GM18870 (cell line): ENCODE measurements at regions not wholly inside any gene's neighbourhood (a gene's known extent, or its start where the extent isn't known, plus 50 kb on each side); places are given as distances from the start of the nearest gene placed in this dataset.
"Not testable (repeated sequence)": the region's sequence is repeated elsewhere in the genome, so short reads cannot be mapped to it uniquely, and the experiment has no call there.

ENCODE experiments used
- ATAC-seq: cut with Tn5 transposase; IDR thresholded peaks from one replicate; pipeline ENCODE4 v1.9.1; 2021; ENCODE audit warnings: moderate library complexity; ENCODE audit not compliant: unreplicated experiment

DNA sequence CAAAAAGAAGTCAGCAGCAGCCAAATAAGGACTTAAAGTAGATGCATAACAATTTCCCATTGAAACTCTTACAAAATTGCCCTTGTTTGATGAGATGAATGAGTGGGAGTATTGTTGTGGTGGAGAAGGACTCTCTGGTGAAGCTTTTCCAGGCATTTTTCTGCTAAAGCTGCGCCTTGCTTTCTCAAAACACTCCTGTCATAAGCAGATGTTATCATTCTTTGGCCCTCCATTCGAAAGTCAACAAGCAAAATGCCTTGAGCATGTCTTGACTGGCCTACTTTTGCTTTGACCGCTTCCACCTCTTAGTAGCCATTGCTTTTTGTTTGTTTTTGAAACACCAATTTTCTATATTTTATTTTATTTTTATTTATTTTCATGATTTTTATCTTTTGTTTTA is 340.9 kb upstream of the FGF13 start:
- no peak for ATAC-seq

DNA sequence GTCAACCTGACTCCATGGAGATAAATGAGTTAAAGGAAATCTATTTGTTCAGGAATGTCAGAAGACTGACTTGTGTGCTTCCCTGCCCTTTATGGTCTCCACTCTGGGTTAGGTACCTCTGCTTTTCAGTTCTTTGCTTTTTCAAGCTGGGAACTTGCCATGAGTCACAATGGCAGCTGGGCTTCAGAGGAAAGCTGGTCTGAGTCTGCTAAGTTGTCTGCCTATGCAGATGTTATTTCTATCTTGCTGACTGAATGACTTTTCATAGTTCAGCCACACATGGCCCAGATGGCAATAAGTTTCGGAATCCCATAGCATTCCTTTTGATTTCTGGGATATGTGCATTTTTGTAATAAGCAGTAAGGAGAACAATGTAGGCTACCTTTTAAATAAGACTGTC is 337.9 kb upstream of the FGF13 start:
- no peak for ATAC-seq

DNA sequence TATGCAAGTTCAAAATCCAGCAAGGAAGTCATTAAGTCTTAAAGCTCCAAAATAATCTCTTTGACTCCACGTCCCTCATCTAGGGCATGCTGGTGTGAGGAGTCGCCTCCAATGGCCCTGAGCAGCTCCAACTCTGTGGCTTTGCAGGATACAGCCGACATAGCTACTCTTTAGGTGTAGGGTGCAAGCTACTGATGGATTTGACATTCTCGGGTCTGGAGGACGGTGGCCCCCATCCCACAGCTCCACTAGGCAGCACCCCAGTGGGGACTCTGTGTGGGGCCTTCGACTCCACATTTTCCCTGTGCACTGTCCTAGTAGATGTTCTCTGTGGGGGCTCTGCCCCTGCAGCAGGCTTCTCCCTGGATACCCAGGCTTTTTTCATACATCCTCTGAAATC is 333.2 kb upstream of the FGF13 start:
- no peak for ATAC-seq

DNA sequence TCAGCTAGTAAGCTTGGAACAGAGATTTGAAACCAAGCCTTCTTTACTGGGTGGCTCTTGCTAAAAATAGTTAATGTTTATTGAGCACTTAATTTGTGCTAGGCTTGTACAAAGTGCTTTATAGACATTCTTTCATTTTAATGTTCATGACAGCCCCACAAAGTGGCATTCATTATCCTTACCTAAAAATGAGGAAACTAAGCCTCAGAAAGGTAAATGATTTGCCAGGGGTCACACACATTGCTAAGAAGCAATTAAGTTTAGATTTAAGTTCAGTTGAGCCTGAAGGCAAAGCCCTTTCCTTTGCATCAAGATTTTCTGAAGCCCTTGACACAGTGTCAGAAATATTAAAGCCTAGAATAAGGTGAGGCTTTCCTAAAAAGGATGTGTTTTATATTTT is 327.5 kb upstream of the FGF13 start:
- ATAC-seq = no peak

DNA sequence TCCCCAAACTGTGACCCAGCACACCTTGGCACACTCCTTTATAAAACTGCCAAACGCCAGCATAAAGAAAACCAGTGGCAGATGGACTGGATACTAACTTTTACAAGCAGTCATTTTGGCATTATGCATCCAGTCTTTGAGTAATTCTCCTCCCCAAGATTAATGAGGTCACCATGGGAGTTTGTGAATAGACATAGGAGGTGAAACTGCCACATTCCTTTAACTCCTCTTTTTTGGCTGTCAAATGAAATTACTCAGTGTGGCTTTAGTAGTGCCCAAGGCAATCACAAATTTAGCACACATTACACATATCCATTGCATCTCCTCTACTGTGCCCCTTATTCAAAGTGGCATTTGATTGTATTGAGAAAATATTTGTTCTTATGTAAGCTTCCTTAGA is 315.3 kb upstream of the FGF13 start:
- ATAC-seq = no peak

DNA sequence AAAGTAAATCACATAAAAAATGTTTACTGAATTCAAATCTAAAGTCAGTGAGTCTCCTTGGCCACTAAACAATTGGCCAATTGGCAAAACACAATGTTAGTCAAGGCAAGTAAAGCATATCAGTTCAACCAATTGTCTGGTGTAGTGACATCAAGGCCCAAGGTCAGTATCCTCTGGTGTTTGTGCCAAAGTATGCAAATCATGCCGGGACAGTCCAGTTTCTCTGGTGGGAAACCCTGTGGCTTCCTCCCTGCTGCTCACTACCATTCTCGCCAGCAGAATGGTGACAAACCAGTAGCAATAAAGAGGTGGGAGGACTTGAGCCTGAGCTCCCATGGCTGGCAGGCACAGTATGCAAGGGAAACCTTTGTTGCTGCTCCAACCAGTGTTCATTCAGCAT is 314.9 kb upstream of the FGF13 start:
- ATAC-seq = no peak

DNA sequence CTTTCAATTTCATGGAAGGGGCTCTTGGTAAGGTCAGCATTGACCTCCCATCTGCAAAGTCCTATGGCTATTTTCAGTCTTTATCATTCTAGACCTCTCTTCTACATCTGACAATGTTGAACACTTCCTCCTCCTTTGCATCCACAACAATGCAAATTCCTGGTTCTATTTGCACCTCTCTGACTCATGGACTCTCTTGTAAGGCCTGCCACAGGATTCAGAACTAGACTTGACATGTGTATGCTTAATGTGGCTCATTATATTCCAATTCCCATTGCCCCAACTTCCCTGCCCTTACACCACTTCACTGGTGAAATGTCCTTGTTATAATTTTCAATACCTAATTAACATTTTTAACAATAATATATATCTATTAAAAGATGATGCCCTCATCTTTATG is 314.3 kb upstream of the FGF13 start:
- ATAC-seq = no peak

DNA sequence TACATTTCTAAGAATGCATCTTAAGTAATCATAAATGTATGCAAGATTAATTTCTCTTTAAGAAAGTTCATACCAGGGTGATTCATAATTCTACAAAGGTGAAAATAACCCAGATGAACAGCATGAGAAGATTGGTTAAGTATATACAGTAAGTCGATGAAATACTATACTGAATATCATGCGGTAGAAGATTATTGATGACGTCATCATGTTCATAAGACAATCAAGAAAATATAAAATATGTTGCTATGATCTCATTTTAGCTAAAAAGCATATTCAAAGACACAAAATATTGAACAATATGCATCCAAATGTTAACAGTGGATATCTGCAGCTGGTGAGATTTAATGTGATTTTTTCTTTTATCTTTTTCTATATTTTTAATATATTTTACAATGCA is 312.0 kb upstream of the FGF13 start:
- ATAC-seq = no peak

DNA sequence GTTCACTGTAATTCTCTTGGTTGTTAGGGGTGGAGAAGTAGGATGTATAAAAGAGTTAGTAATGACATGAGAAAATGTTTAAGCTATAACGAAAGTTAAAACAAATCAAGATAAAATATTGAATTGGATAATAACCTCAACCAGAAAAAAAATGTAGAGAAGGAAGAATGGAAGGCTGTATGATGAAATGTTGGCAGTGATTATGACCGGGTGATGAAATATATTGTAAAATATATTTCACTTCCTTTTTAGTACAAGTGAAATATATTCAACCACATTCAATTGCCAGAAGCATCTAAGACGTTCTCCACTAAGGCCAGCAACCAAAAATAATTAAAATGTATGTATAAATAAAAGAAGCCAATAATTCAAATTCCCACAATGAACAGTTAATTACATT is 309.3 kb upstream of the FGF13 start:
- ATAC-seq = no peak

DNA sequence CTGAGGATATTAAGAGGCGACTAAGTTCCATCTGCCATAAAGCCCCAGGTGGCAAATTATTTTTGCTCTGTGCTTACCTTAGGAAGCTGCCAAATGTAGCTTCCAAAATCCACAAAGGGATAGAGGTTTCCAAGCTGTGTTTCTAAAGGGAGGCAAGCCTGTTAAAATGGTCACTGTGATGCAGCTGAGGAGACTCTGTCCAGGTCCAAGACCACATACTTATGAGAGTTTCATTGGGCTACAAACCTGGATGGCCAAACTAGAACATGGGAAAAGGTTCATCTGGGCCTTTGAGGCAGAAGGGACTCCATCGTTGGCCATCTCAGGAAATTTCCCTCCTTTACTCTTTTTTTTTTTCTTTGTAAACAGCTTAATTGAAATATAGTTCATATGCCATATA is 306.9 kb upstream of the FGF13 start:
- no peak for ATAC-seq

DNA sequence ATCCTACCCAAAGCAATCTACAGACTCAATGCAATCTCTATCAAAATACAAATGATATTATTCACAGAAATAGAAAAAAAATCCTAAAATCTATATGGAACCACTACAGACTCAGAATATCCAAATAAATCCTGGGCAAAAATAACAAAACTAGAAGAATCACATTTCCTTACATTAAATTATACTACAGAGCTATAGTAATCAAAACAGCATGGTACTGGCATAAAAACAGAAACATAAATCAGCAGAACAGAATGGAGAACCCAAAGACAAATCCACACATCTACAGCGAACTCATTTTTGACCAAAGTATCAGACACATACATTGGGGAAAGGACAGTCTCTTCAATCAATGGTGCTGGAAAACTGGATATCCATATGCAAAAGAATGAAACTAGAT is 304.1 kb upstream of the FGF13 start:
- ATAC-seq = no peak

DNA sequence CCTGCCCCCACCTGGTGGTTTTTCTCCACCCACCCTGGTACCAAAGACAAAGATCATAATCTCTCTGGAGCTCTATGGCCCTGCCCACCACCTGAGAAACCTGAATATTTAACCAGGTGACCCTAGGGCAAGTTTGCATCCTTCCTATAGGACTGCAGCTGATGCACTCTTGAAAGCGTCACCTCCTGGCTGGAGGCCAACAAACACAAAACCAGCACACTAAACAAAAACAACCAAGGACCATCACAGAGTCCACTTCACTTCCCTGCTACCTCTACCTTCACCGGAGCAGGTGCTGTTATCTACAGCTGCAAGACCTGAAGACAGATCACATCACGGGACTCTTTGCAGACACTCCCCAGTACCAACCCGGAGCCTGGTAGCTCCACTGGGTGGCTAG is 296.7 kb upstream of the FGF13 start:
- ATAC-seq = no peak

DNA sequence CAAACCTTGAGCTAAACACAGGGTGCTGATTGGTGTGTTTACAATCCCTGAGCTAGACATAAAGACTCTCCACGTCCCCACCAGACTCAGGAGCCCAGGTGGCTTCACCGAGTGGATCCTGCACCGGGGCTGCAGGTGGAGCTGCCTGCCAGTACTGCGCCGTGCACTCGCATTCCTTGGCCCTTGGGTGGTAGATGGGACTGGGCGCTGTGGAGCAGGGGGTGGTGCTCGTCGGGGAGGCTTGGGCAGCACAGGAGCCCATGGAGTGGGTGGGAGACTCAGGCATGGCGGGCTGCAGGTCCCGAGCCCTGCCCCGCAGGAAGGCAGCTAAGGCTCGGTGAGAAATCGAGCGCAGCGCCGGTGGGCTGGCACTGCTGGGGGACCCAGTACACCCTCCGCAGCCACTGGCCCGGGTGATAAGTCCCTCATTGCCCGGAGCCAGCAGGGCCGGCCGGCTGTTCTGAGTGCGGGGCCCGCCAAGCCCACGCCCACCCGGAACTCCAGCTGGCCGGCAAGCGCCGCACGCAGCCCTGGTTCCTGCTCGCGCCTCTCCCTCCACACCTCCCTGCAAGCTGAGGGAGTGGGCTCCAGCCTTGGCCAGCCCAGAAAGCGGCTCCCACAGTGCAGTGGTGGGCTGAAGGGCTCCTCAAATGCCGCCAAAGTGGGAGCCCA is 292.5 kb upstream of the FGF13 start:
- not testable (repeated sequence) for ATAC-seq

DNA sequence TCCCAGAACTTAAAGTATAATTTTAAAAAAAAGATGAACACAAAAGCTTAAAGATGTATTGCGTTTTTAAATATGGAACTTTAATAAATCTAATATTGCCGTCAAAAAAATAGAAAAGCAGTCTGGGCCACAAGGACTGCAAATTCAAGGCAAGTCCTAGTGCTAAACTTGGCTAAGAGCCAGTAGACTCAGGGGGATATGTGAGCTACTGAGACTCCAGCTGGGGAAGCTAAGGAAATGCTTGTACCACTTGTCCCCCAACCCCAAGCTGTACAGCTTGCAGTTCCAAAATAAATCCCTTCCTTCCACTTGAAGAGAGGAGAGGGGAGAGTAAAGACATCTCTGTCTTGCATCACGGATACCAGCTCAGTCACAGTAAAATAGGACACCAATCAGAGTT is 290.8 kb upstream of the FGF13 start:
- no peak for ATAC-seq

DNA sequence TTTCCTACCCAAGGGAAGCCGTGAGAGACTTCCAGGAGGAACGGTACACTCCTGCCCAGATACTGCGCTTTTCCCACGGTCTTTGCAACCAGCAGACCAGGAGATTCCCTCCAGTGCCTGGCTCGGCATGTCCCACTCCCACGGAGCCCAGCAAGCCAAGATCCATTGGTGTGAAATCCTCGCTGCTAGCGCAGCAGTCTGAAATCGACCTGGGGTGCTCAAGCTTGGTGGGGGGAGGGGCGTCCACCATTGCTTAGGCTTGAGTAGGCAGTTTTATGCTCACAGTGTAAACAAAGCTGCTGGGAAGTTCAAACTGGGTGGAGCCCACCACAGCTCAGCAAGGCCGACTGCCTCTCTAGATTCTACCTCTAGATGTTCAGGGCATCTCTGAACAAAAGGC is 284.8 kb upstream of the FGF13 start:
- no peak for ATAC-seq

DNA sequence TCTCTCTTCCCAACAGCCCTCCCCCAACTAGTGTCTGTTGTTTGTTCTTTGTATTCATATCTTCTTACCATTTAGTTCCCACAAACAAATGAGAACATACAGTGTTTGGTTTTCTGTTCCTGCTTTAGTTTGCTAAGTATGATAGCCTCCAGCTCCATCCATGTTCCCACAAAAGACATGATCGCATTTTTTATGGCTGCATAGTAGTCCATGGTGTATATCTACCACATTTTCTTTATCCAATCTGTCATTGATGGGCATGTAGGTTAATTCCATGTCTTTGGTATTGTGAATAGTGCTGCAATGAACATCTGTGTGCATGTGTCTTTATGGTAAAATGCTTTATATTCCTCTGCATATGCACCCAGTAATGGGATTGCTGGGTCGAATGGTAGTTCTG is 283.9 kb upstream of the FGF13 start:
- ATAC-seq = no peak

DNA sequence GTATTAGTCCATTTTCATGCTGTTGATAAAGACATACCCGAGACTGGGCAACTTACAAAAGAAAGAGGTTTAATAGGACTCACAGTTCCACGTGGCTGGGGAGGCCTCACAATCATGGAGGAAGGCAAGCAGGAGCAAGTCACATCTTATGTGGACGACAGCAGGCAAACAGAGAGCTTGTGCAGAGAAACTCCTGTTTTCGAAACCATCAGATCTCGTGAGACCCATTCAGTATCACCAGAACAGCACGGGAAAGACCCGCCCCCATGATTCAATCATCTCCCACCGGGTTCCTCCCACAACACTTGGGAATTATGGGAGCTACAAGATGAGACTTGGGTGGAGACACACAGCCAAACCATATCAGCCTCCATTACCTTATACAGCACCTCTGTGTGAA is 278.9 kb upstream of the FGF13 start:
- ATAC-seq = not testable (repeated sequence)

DNA sequence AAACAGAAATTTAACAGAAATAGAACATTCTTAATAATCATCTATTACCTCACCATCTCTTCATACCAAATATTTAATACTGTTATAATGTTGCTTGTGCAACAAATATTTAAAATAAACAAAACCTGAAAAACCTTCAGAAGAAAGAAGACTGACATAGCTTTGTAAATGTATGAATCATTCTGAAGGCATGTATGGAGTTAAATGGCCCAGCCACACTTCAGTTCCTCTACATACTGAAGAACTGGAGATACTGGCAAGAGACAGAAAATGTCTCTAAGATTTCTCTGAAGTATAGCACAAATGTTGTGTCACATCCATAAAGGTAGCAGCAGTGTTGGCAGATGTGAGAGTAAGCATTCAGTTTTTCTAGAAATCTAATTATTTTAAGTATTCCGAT is 275.3 kb upstream of the FGF13 start:
- no peak for ATAC-seq

DNA sequence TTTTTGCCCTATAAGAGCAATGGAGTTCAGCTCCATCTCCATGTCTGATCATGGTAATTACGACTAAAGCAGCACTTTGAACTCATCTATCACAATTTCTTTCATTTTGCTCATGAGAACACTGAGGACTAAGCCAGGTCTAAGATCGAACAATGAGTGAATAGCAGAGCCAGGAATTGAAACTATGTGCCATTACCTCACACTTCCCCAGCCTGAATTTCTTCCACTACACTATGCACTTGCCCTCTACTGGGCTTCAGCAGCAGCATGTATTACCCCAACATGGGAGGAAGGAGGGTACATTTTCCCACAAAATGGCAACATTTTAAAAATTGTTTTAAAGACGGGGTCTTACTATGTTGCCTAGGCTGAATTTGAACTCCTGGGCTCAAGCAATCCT is 274.7 kb upstream of the FGF13 start:
- no peak for ATAC-seq

DNA sequence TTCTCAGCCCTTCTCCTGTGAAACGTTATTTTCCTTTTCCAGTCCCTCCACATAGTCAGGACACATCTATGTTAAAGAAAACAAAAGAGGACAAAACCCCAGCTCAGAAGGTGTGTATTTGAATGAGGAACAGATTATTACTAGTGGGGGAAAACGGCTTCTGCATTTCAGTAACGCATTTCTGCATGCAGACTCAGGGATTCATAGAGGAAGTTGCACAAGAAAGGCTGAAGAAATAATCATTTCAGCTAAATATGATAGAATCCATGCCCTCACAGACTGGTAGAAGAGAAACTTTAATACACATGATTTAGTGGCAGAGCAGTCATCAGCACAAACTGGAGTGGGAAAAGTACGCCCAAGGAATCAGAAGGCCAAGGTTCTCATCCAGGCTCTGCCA is 270.8 kb upstream of the FGF13 start:
- ATAC-seq = no peak

DNA sequence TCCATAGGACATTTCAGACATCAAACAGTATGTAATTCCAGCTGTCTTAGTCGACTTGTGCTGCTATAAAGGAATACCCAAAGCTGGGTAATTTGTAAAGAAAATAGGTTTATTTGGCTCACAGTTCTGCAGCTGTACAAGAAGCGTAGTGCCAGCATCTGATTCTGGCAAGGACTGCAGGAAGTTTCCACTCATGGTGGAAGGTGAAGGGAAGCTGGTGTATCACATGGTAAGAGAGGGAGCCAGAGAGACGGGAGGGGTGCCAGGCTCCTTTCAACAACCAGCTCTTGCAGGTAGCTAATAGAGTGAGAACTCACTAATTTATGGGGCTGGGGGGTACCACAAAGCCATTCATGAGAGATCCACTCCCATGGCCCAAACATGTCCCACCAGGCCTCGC is 253.0 kb upstream of the FGF13 start:
- ATAC-seq = no peak

DNA sequence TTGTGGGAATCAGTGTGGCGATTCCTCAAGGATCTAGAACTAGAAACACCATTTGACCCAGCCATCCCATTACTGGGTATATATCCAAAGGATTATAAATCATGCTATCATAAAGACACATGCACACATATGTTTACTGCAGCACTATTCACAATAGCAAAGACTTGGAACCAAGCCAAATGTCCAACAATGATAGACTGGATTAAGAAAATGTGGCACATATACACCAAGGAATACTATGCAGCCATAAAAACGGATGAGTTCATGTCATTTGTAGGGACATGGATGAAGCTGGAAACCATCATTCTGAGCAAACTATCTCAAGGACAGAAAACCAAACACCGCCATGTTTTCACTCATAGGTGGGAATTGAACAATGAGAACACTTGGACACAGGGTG is 250.9 kb upstream of the FGF13 start:
- not testable (repeated sequence) for ATAC-seq

DNA sequence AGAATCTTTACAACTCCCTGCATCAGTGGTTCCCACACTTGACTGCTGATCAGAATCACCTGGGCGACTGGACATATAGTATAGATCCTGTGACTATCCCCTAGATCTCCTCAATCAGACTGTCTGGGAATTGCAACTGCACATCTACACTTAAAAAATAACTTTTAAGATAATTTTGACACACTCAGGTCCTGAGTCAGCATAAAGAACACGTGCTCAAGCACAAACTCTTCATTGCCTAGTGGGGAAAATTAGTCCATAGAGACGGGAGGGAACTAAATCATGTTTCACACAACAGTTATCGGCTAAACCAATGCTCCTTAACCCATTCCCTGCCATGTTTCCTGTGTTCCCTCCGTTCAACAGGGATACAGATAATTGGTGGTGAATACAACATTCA is 243.5 kb upstream of the FGF13 start:
- ATAC-seq = no peak

DNA sequence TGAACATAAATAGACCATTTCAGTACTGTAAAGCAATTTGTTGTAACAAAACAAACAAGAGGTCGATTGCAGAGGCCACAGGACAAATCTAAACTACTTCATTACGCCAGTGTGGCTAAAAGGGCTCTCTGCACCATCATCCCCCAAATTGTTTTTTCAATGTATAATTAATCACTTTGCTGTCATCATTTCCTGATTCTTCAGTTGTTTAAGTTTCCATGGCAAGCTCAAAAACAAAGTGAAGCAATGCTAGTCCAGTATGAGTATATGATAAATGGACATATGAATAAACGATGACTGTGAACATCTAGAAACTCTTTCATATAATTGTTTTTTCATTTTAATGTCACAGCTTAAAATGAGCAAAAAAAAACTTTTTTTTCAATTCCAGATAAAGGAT is 235.4 kb upstream of the FGF13 start:
- no peak for ATAC-seq
